HG03571 (cell line): ENCODE measurements at regions not wholly inside any gene's neighbourhood (a gene's known extent, or its start where the extent isn't known, plus 50 kb on each side); places are given as distances from the start of the nearest gene placed in this dataset.
"Not testable (repeated sequence)": the region's sequence is repeated elsewhere in the genome, so short reads cannot be mapped to it uniquely, and the experiment has no call there.

Experiments
- ATAC-seq: cut with Tn5 transposase; IDR thresholded peaks from one replicate; pipeline ENCODE4 v1.9.1; 2021; ENCODE audit not compliant: unreplicated experiment

- ATAC-seq: no peak
Measured at GRCh38 chrX:114272096-114272686, 311.7 kb upstream of the HTR2C start.

GRCh38 chrX:114270371-114270770 lies 313.5 kb upstream of the HTR2C start:
- not testable (repeated sequence) for ATAC-seq

- ATAC-seq: no peak
Measured at GRCh38 chrX:114268643-114269042, 315.2 kb upstream of the HTR2C start.

GRCh38 chrX:114267142-114267541 lies 316.7 kb upstream of the HTR2C start:
- ATAC-seq: no peak

GRCh38 chrX:114252186-114252585 lies 331.7 kb upstream of the HTR2C start:
- ATAC-seq: no peak

GRCh38 chrX:114251575-114251974 lies 332.3 kb upstream of the HTR2C start:
- ATAC-seq: no peak

- no peak for ATAC-seq
Measured at GRCh38 chrX:114221445-114221844, 362.4 kb upstream of the HTR2C start.

GRCh38 chrX:114210879-114211278 lies 373.0 kb upstream of the HTR2C start:
- no peak for ATAC-seq

GRCh38 chrX:114201622-114202021 lies 382.3 kb upstream of the HTR2C start:
- no peak for ATAC-seq

GRCh38 chrX:114181195-114181594 lies 402.7 kb upstream of the HTR2C start:
- no peak for ATAC-seq

GRCh38 chrX:114178126-114178525 lies 405.8 kb upstream of the HTR2C start:
- ATAC-seq: no peak

- ATAC-seq: not testable (repeated sequence)
Measured at GRCh38 chrX:114167276-114167675, 416.6 kb upstream of the HTR2C start.

- no peak for ATAC-seq
Measured at GRCh38 chrX:114166601-114167000, 417.3 kb upstream of the HTR2C start.

GRCh38 chrX:114165537-114165936 lies 418.3 kb upstream of the HTR2C start:
- ATAC-seq: no peak

- no peak for ATAC-seq
Measured at GRCh38 chrX:114162068-114162735, 421.7 kb upstream of the HTR2C start.

GRCh38 chrX:114152801-114153200 lies 431.1 kb upstream of the HTR2C start:
- no peak for ATAC-seq

GRCh38 chrX:114152130-114152529 lies 431.8 kb upstream of the HTR2C start:
- no peak for ATAC-seq

- ATAC-seq: no peak
Measured at GRCh38 chrX:114134465-114134864, 449.4 kb upstream of the HTR2C start.

GRCh38 chrX:114127411-114128025 lies 456.4 kb upstream of the HTR2C start:
- no peak for ATAC-seq

GRCh38 chrX:114127005-114127404 lies 456.9 kb upstream of the HTR2C start:
- ATAC-seq: no peak

- no peak for ATAC-seq
Measured at GRCh38 chrX:114101081-114101480, 482.8 kb upstream of the HTR2C start.

- no peak for ATAC-seq
Measured at GRCh38 chrX:114097866-114098265, 486.0 kb upstream of the HTR2C start.
